ENCODE measurements at regions not wholly inside any gene's neighbourhood (a gene's known extent, or its start where the extent isn't known, plus 50 kb on each side); places are given as distances from the start of the nearest gene placed in this dataset.

GRCh38 chr6:43865086-43865485 lies 95.1 kb downstream of the VEGFA start:
- H3K9me2 ChIP-seq (replicated peaks; ENCODE audit: low read depth, low read length), result no peaks in the 10 kb centered on the region
- H3K4me3 ChIP-seq (ENCODE audit: low read length, poor library complexity, severe bottlenecking), result no peak overlapping the region
- no peak overlapping the region for H3K9ac ChIP-seq (ENCODE audit: low read depth, low read length, poor library complexity, severe bottlenecking)
- H3F3A ChIP-seq (ENCODE audit: low read depth), result no peaks in the 10 kb centered on the region
- H3K27me3 ChIP-seq (ENCODE audit: insufficient read depth, low read length, poor library complexity, severe bottlenecking), result no peaks in the 10 kb centered on the region
- no peak for TF ChIP-seq CTCF (conservative IDR thresholded peaks at IDR 0.05; ENCODE audit: low read length)
- TF ChIP-seq EZH2phosphoT487 (IDR thresholded peaks at IDR 0.05; ENCODE audit: borderline replicate concordance), result no peak
- no peak overlapping the region for H2AFZ ChIP-seq (ENCODE audit: low read length)
- H4K20me1 ChIP-seq (ENCODE audit: insufficient read depth, low read length, poor library complexity, severe bottlenecking), result no peaks in the 10 kb centered on the region
- H3K36me3 ChIP-seq (ENCODE audit: insufficient read depth, low read length), result no peaks in the 10 kb centered on the region
- H3K4me1 ChIP-seq (ENCODE audit: insufficient read depth, low read length, poor library complexity, severe bottlenecking), result no peaks in the 10 kb centered on the region
- H3K4me2 ChIP-seq (ENCODE audit: low read depth, low read length, poor library complexity, severe bottlenecking), result no peak overlapping the region
- no peaks in the 10 kb centered on the region for H3K79me2 ChIP-seq (ENCODE audit: insufficient read depth, low read length)
- no peaks in the 10 kb centered on the region for H3K9me3 ChIP-seq (ENCODE audit: insufficient read depth, low read depth, low read length)

- no peaks in the 10 kb centered on the region for H3K27me3 ChIP-seq (ENCODE audit: insufficient read depth, low read length, poor library complexity, severe bottlenecking)
- no peaks in the 10 kb centered on the region for H3K36me3 ChIP-seq (ENCODE audit: insufficient read depth, low read length)
- no peaks in the 10 kb centered on the region for H3K79me2 ChIP-seq (ENCODE audit: insufficient read depth, low read length)
- no peak overlapping the region for H2AFZ ChIP-seq (ENCODE audit: low read length)
- no peaks in the 10 kb centered on the region for H4K20me1 ChIP-seq (ENCODE audit: insufficient read depth, low read length, poor library complexity, severe bottlenecking)
- no peak for TF ChIP-seq CTCF (conservative IDR thresholded peaks at IDR 0.05; ENCODE audit: low read length)
- TF ChIP-seq EZH2phosphoT487 (IDR thresholded peaks at IDR 0.05; ENCODE audit: borderline replicate concordance), result no peak
- no peaks in the 10 kb centered on the region for H3K9me2 ChIP-seq (replicated peaks; ENCODE audit: low read depth, low read length)
- H3K9ac ChIP-seq (ENCODE audit: low read depth, low read length, poor library complexity, severe bottlenecking), result no peak overlapping the region
- no peaks in the 10 kb centered on the region for H3K9me3 ChIP-seq (ENCODE audit: insufficient read depth, low read depth, low read length)
- no peak overlapping the region for H3K4me2 ChIP-seq (ENCODE audit: low read depth, low read length, poor library complexity, severe bottlenecking)
- no peaks in the 10 kb centered on the region for H3F3A ChIP-seq (ENCODE audit: low read depth)
- no peak overlapping the region for H3K4me3 ChIP-seq (ENCODE audit: low read length, poor library complexity, severe bottlenecking)
- no peaks in the 10 kb centered on the region for H3K4me1 ChIP-seq (ENCODE audit: insufficient read depth, low read length, poor library complexity, severe bottlenecking)
Measured at GRCh38 chr6:43862925-43863324, 92.9 kb downstream of the VEGFA start.

GRCh38 chr6:43861212-43861894 lies 91.3 kb downstream of the VEGFA start:
- H3F3A ChIP-seq (ENCODE audit: low read depth), result no peaks in the 10 kb centered on the region
- no peak for TF ChIP-seq CTCF (conservative IDR thresholded peaks at IDR 0.05; ENCODE audit: low read length)
- TF ChIP-seq EZH2phosphoT487 (IDR thresholded peaks at IDR 0.05; ENCODE audit: borderline replicate concordance), result no peak
- no peaks in the 10 kb centered on the region for H3K27me3 ChIP-seq (ENCODE audit: insufficient read depth, low read length, poor library complexity, severe bottlenecking)
- no peak overlapping the region for H3K4me2 ChIP-seq (ENCODE audit: low read depth, low read length, poor library complexity, severe bottlenecking)
- H3K79me2 ChIP-seq (ENCODE audit: insufficient read depth, low read length), result no peaks in the 10 kb centered on the region
- no peaks in the 10 kb centered on the region for H3K36me3 ChIP-seq (ENCODE audit: insufficient read depth, low read length)
- H3K9ac ChIP-seq (ENCODE audit: low read depth, low read length, poor library complexity, severe bottlenecking), result no peak overlapping the region
- H3K4me3 ChIP-seq (ENCODE audit: low read length, poor library complexity, severe bottlenecking), result no peak overlapping the region
- H4K20me1 ChIP-seq (ENCODE audit: insufficient read depth, low read length, poor library complexity, severe bottlenecking), result no peaks in the 10 kb centered on the region
- H3K9me2 ChIP-seq (replicated peaks; ENCODE audit: low read depth, low read length), result no peaks in the 10 kb centered on the region
- H2AFZ ChIP-seq (ENCODE audit: low read length), result no peak overlapping the region
- H3K9me3 ChIP-seq (ENCODE audit: insufficient read depth, low read depth, low read length), result no peaks in the 10 kb centered on the region
- no peaks in the 10 kb centered on the region for H3K4me1 ChIP-seq (ENCODE audit: insufficient read depth, low read length, poor library complexity, severe bottlenecking)
